GM23338 (cell line): ENCODE measurements at regions not wholly inside any gene's neighbourhood (a gene's known extent, or its start where the extent isn't known, plus 50 kb on each side); places are given as distances from the start of the nearest gene placed in this dataset.

Experiments used
- CREB1 ChIP-seq: fragments of 250-450 bp; sonication (Bioruptor Pico); IDR thresholded peaks from 2 replicates; pipeline ENCODE4 v1.5.0; 2020; ENCODE audit warnings: low read depth, mild to moderate bottlenecking, moderate library complexity
- CTCF ChIP-seq, 2 experiments: fragments of 200-600 bp in 1 of 2; sonication (generic) in 1 of 2; conservative IDR thresholded peaks; 2 replicates each; pipeline versions ENCODE4 v1.5.1 to v1.6.1; 2016 to 2017; ENCODE audit warnings: antibody characterized with exemption in 2 of 2, low read depth in 2 of 2, mild to moderate bottlenecking in 2 of 2, moderate library complexity in 1 of 2
- ETS1 ChIP-seq: IDR thresholded peaks from 2 replicates; pipeline ENCODE4 v1.6.1; 2016; ENCODE audit warnings: antibody characterized with exemption
- EZH2 ChIP-seq: fragments of 200-600 bp; sonication (generic); IDR thresholded peaks from one replicate; pipeline ENCODE4 v1.8.0; 2017; ENCODE audit warnings: antibody characterized with exemption, mild to moderate bottlenecking, low read depth; ENCODE audit not compliant: unreplicated experiment
- EZH2phosphoT487 ChIP-seq: fragments of 200-600 bp; sonication (generic); IDR thresholded peaks from one replicate; pipeline ENCODE4 v1.8.1; 2018; ENCODE audit warnings: antibody characterized with exemption; ENCODE audit not compliant: unreplicated experiment
- JUNB ChIP-seq: IDR thresholded peaks from one replicate; pipeline ENCODE4 v1.6.1; 2016; ENCODE audit warnings: antibody characterized with exemption; ENCODE audit not compliant: unreplicated experiment
- NANOG ChIP-seq: IDR thresholded peaks from 2 replicates; pipeline ENCODE4 v1.6.1; 2016; ENCODE audit warnings: antibody characterized with exemption, borderline replicate concordance
- POLR2AphosphoS5 ChIP-seq: IDR thresholded peaks from 2 replicates; pipeline ENCODE4 v1.6.1; 2016; ENCODE audit warnings: antibody characterized with exemption, low read depth
- REST ChIP-seq: IDR thresholded peaks from one replicate; pipeline ENCODE4 v1.6.1; 2018; ENCODE audit warnings: antibody characterized with exemption; ENCODE audit not compliant: unreplicated experiment

- no peak for TF ChIP-seq CTCF (conservative IDR thresholded peaks at IDR 0.05; ENCODE audit: low read depth in 2 of 2)
- TF ChIP-seq EZH2phosphoT487: no peak
- TF ChIP-seq EZH2: no peak
- TF ChIP-seq POLR2AphosphoS5: no peak
- no peak for TF ChIP-seq CREB1 (CRISPR knock-in tag)
- no peak for TF ChIP-seq REST
- no peak for TF ChIP-seq ETS1
- no peak for TF ChIP-seq JUNB
- no peak for TF ChIP-seq NANOG
Measured at GRCh38 chr17:77087650-77088454, 52.9 kb upstream of the SEC14L1 start.
